ENCODE measurements at regions not wholly inside any gene's neighbourhood (a gene's known extent, or its start where the extent isn't known, plus 50 kb on each side); places are given as distances from the start of the nearest gene placed in this dataset.
"Not testable (repeated sequence)": the region's sequence is repeated elsewhere in the genome, so short reads cannot be mapped to it uniquely, and the experiment has no call there.

DNA sequence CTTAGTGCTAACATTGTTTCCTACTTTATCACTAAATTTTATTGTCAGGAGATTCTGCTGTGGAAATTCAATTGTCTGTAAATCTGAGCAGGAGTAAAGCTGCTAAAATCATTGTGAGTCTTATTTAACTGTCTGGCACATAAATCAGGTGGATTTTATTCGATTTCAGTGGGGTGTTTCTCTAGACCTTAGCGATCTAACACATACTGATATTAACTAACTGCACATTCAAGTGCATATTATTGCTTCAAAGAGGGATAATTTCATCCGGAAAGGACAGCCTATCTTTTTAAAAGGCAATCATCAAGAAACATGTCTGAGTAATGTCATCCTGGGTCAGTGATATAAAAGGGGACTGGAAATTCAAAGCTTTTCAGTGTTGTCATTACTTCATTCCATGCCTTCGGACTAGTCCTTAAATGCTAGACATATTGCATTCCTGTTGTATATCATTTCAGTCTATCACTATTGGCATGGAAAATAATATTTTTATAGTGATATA lies 388.7 kb downstream of the PCDH10 start (continued):
- TF ChIP-seq, protein P1, sequence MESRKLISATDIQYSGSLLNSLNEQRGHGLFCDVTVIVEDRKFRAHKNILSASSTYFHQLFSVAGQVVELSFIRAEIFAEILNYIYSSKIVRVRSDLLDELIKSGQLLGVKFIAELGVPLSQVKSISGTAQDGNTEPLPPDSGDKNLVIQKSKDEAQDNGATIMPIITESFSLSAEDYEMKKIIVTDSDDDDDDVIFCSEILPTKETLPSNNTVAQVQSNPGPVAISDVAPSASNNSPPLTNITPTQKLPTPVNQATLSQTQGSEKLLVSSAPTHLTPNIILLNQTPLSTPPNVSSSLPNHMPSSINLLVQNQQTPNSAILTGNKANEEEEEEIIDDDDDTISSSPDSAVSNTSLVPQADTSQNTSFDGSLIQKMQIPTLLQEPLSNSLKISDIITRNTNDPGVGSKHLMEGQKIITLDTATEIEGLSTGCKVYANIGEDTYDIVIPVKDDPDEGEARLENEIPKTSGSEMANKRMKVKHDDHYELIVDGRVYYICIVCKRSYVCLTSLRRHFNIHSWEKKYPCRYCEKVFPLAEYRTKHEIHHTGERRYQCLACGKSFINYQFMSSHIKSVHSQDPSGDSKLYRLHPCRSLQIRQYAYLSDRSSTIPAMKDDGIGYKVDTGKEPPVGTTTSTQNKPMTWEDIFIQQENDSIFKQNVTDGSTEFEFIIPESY (IDR thresholded peaks at IDR 0.05; ENCODE audit: borderline replicate concordance, low read depth) = no peak
- TF ChIP-seq RXRA (IDR thresholded peaks at IDR 0.05; ENCODE audit: borderline replicate concordance, low read depth) = no peak
- no peak for TF ChIP-seq CHD2 (IDR thresholded peaks at IDR 0.05; ENCODE audit: low read length, partially characterized antibody)
- TF ChIP-seq GATA2 (CRISPR knock-in tag; IDR thresholded peaks at IDR 0.05) = no peak
- TF ChIP-seq, protein P2, sequence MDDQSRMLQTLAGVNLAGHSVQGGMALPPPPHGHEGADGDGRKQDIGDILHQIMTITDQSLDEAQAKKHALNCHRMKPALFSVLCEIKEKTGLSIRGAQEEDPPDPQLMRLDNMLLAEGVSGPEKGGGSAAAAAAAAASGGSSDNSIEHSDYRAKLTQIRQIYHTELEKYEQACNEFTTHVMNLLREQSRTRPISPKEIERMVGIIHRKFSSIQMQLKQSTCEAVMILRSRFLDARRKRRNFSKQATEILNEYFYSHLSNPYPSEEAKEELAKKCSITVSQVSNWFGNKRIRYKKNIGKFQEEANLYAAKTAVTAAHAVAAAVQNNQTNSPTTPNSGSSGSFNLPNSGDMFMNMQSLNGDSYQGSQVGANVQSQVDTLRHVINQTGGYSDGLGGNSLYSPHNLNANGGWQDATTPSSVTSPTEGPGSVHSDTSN (IDR thresholded peaks at IDR 0.05) = no peak

DNA sequence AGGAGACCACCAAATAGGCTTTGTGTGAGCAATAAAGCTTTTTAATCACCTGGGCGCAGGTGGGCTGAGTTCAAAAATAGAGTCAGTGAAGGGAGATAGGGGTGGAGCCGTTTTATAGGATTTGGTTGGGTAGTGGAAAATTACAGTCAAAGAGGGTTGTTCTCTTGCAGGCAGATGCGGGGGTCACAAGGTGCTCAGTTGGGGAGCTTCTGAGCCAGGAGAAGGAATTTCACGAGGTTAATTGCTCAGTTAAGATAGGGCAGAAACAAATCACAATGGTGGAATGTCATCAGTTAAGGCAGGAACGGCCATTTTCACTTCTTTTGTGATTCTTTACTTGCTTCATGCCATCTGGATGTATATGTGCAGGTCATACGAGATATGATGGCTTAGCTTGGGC lies 385.1 kb downstream of the PCDH10 start:
- H3K4me1 ChIP-seq (ENCODE audit: control insufficient read depth in 1 of 2, insufficient read depth in 2 of 2, low read depth in 1 of 2, low read length in 1 of 2); POLR2A ChIA-PET: not testable (repeated sequence)

DNA sequence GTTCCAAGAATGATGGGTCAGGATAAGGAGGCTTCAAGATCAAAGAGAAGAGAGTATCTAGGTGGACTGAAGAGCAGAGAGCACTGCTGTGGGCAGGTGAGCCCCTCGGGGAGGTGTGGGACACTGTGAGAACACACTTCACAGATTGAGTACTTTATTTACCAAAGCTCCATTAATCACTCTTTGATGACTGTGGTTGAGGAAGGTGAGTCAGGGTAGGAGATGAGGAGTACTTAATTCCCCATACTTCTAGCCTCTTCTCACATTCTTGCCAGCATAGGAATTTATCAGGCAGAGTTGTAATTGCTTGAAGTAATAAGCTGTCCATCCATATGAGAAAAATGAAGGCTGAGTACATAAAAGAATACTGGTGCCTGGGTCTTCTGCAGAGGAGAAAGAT lies 375.3 kb downstream of the PCDH10 start:
- DNase-seq = no peak
- TF ChIP-seq RCOR1 (IDR thresholded peaks at IDR 0.05; ENCODE audit: low read length) (no peak), EP300 (IDR thresholded peaks at IDR 0.05; ENCODE audit: borderline replicate concordance in 1 of 2, low read depth in 1 of 2, low read length in 1 of 2) (no peak), NFIC (IDR thresholded peaks at IDR 0.05; ENCODE audit: borderline replicate concordance) (no peak)
- TF ChIP-seq, protein P1 (IDR thresholded peaks at IDR 0.05; ENCODE audit: borderline replicate concordance, low read depth) = no peak
- Histone ChIP-seq H3K4me3 (ENCODE audit: low read depth in 2 of 2, low read length in 1 of 2) (no peak overlapping the region), H2AFZ (ENCODE audit: low read depth) (no peak overlapping the region), H3K9me2 (no peaks in the 10 kb centered on the region), H3K27me3 (ENCODE audit: insufficient read depth) (no peaks in the 10 kb centered on the region), H3K79me2 (ENCODE audit: insufficient read depth) (no peaks in the 10 kb centered on the region), H3K4me1 (ENCODE audit: control insufficient read depth in 1 of 2, insufficient read depth in 2 of 2, low read depth in 1 of 2, low read length in 1 of 2) (no peaks in the 10 kb centered on the region), H3K36me3 (replicated peaks in 1 of 2; ENCODE audit: control insufficient read depth in 1 of 2, insufficient read depth in 2 of 2, low read length in 1 of 2) (no peaks in the 10 kb centered on the region), H3K9me3 (no peaks in the 10 kb centered on the region), H4K20me1 (ENCODE audit: insufficient read depth) (no peaks in the 10 kb centered on the region), H3K9ac (no peak overlapping the region), H3K27ac (ENCODE audit: low read depth in 2 of 2, low read length in 1 of 2) (no peak overlapping the region), H3F3A (replicated peaks; ENCODE audit: insufficient read depth) (no peaks in the 10 kb centered on the region), H3K4me2 (no peak overlapping the region)
- 0% methylated on average over 1 of the region's 1 CpG for WGBS (ENCODE audit: low lambda C conversion rate)
- ChIA-PET CTCF (no interaction called here), POLR2A (no interaction called here)

More for the DNA sequence above, 385.1 kb downstream of the PCDH10 start:
- H3K4me3 ChIP-seq (ENCODE audit: low read depth in 2 of 2, low read length in 1 of 2); CTCF ChIA-PET; H3K27ac ChIP-seq (ENCODE audit: low read depth in 2 of 2, low read length in 1 of 2); H3K9me3 ChIP-seq; H3K27me3 ChIP-seq (ENCODE audit: insufficient read depth); H3K9ac ChIP-seq; H3K9me2 ChIP-seq; H4K20me1 ChIP-seq (ENCODE audit: insufficient read depth); DNase-seq; H3F3A ChIP-seq (replicated peaks; ENCODE audit: insufficient read depth); H3K36me3 ChIP-seq (replicated peaks in 1 of 2; ENCODE audit: control insufficient read depth in 1 of 2, insufficient read depth in 2 of 2, low read length in 1 of 2); H2AFZ ChIP-seq (ENCODE audit: low read depth); H3K4me2 ChIP-seq; H3K79me2 ChIP-seq (ENCODE audit: insufficient read depth): not testable (repeated sequence)
- WGBS (ENCODE audit: low lambda C conversion rate) = 17% methylated on average over 6 of the region's 6 CpGs
